WTC11 (cell line): ENCODE measurements at regions not wholly inside any gene's neighbourhood (a gene's known extent, or its start where the extent isn't known, plus 50 kb on each side); places are given as distances from the start of the nearest gene placed in this dataset.

Experiments used
- ATAC-seq: fragments of 200-7000 bp; cut with Tn5 transposase; 2 replicates; pipeline ENCODE4 v1.10.0; 2021; ENCODE audit warnings: mild to moderate bottlenecking, moderate library complexity
- CTCF ChIA-PET: fragments of 300-600 bp; sonication (Branson Sonifier 250); formaldehyde crosslinking; loops from one replicate; lab custom pipeline; 2021; ENCODE audit warnings: antibody characterized with exemption; lab: Charles Lee
- POLR2A ChIA-PET: fragments of 350-600 bp; sonication (Branson Sonifier 250); formaldehyde crosslinking; loops from one replicate; lab custom pipeline; 2021; ENCODE audit warnings: antibody characterized with exemption; lab: Charles Lee
- DNase-seq: peaks from one replicate; pipeline ENCODE4 v3.0.0; 2021; ENCODE audit warnings: low spot score
- H3K27ac Mint-ChIP-seq: 2 replicates; pipeline ENCODE4 v1.8.0; 2021; ENCODE audit warnings: mixed read lengths
- H3K27me3 Mint-ChIP-seq: 2 replicates; pipeline ENCODE4 v1.8.0; 2021; ENCODE audit warnings: low read depth, mild to moderate bottlenecking, moderate library complexity, mixed read lengths
- H3K36me3 Mint-ChIP-seq: 2 replicates; pipeline ENCODE4 v1.8.0; 2021; ENCODE audit warnings: mixed read lengths
- H3K4me1 Mint-ChIP-seq: 2 replicates; pipeline ENCODE4 v1.8.0; 2022; ENCODE audit warnings: mixed read lengths
- H3K4me3 Mint-ChIP-seq: 2 replicates; pipeline ENCODE4 v1.8.0; 2021; ENCODE audit warnings: mild to moderate bottlenecking, moderate library complexity, mixed read lengths
- H3K9me3 Mint-ChIP-seq: 2 replicates; pipeline ENCODE4 v1.8.0; 2021; ENCODE audit warnings: mixed read lengths
- CREM ChIP-seq: sonication (generic); formaldehyde crosslinking; IDR thresholded peaks from 2 replicates; pipeline ENCODE4 v1.8.1; 2022; ENCODE audit warnings: mild to moderate bottlenecking, missing genetic modification reagents, moderate library complexity
- ESRRA ChIP-seq: sonication (generic); formaldehyde crosslinking; IDR thresholded peaks from 2 replicates; pipeline ENCODE4 v1.8.1; 2022; ENCODE audit warnings: mild to moderate bottlenecking, missing genetic modification reagents, borderline replicate concordance
- FOXK1 ChIP-seq: sonication (generic); formaldehyde crosslinking; IDR thresholded peaks from 2 replicates; pipeline ENCODE4 v1.8.0; 2022; ENCODE audit warnings: mild to moderate bottlenecking, moderate library complexity, missing genetic modification reagents
- FOXP1 ChIP-seq: sonication (generic); formaldehyde crosslinking; IDR thresholded peaks from 2 replicates; pipeline ENCODE4 v1.8.0; 2022; ENCODE audit warnings: missing genetic modification reagents, mild to moderate bottlenecking, moderate library complexity, borderline replicate concordance
- GRHL2 ChIP-seq: fragments of 250-450 bp; sonication (Bioruptor Pico); IDR thresholded peaks from 2 replicates; pipeline ENCODE4 v1.8.0; 2022; ENCODE audit warnings: mild to moderate bottlenecking, moderate library complexity; ENCODE audit not compliant: insufficient replicate concordance, severe bottlenecking
- HMGXB4 ChIP-seq: sonication (generic); formaldehyde crosslinking; IDR thresholded peaks from 2 replicates; pipeline ENCODE4 v1.8.1; 2023; ENCODE audit warnings: mild to moderate bottlenecking, moderate library complexity, missing genetic modification reagents
- IRF1 ChIP-seq: sonication (generic); formaldehyde crosslinking; IDR thresholded peaks from 2 replicates; pipeline ENCODE4 v1.8.0; 2023; ENCODE audit warnings: missing genetic modification reagents
- IRF2 ChIP-seq: sonication (generic); formaldehyde crosslinking; IDR thresholded peaks from 2 replicates; pipeline ENCODE4 v1.8.0; 2022; ENCODE audit warnings: low read depth, missing genetic modification reagents, borderline replicate concordance
- JUN ChIP-seq: sonication (generic); formaldehyde crosslinking; IDR thresholded peaks from 2 replicates; pipeline ENCODE4 v1.8.0; 2023; ENCODE audit warnings: mild to moderate bottlenecking, missing genetic modification reagents
- OVOL2 ChIP-seq: fragments of 250-450 bp; sonication (Bioruptor Pico); IDR thresholded peaks from 2 replicates; pipeline ENCODE4 v1.9.0; 2021; ENCODE audit warnings: mild to moderate bottlenecking, borderline replicate concordance
- RORB ChIP-seq: fragments of 250-450 bp; sonication (Bioruptor Pico); IDR thresholded peaks from 2 replicates; pipeline ENCODE4 v1.9.0; 2021; ENCODE audit warnings: mild to moderate bottlenecking
- SMAD4 ChIP-seq: sonication (generic); formaldehyde crosslinking; IDR thresholded peaks from 2 replicates; pipeline ENCODE4 v1.8.0; 2022; ENCODE audit warnings: mild to moderate bottlenecking, missing genetic modification reagents
- ZNF121 ChIP-seq: sonication (generic); formaldehyde crosslinking; IDR thresholded peaks from 2 replicates; pipeline ENCODE4 v1.8.0; 2023; ENCODE audit warnings: missing genetic modification reagents
- ZNF232 ChIP-seq: sonication (generic); formaldehyde crosslinking; IDR thresholded peaks from 2 replicates; pipeline ENCODE4 v1.8.0; 2022; ENCODE audit warnings: mild to moderate bottlenecking, missing genetic modification reagents
- ZNF416 ChIP-seq: fragments of 250-450 bp; sonication (Bioruptor Pico); IDR thresholded peaks from 2 replicates; pipeline ENCODE4 v1.9.0; 2021; ENCODE audit warnings: mild to moderate bottlenecking, inconsistent platforms
- TF ChIP-seq, protein P1 (sequence below): fragments of 250-450 bp; sonication (Bioruptor Pico); IDR thresholded peaks from 2 replicates; pipeline ENCODE4 v1.9.0; 2021; ENCODE audit warnings: mild to moderate bottlenecking, borderline replicate concordance
- TF ChIP-seq, protein P2 (sequence below): sonication (generic); formaldehyde crosslinking; IDR thresholded peaks from 2 replicates; pipeline ENCODE4 v1.8.1; 2022; ENCODE audit warnings: low read depth, mild to moderate bottlenecking, moderate library complexity, missing genetic modification reagents, borderline replicate concordance
- TF ChIP-seq, protein P3 (sequence below): sonication (generic); formaldehyde crosslinking; IDR thresholded peaks from 2 replicates; pipeline ENCODE4 v1.8.1; 2023; ENCODE audit warnings: mild to moderate bottlenecking, missing genetic modification reagents
- TF ChIP-seq, protein P4 (sequence below): sonication (generic); formaldehyde crosslinking; IDR thresholded peaks from 2 replicates; pipeline ENCODE4 v1.8.0; 2022; ENCODE audit warnings: mild to moderate bottlenecking, missing genetic modification reagents
- TF ChIP-seq, protein P5 (sequence below): sonication (generic); formaldehyde crosslinking; IDR thresholded peaks from 2 replicates; pipeline ENCODE4 v1.8.1; 2023; ENCODE audit warnings: mild to moderate bottlenecking, missing genetic modification reagents

DNA sequence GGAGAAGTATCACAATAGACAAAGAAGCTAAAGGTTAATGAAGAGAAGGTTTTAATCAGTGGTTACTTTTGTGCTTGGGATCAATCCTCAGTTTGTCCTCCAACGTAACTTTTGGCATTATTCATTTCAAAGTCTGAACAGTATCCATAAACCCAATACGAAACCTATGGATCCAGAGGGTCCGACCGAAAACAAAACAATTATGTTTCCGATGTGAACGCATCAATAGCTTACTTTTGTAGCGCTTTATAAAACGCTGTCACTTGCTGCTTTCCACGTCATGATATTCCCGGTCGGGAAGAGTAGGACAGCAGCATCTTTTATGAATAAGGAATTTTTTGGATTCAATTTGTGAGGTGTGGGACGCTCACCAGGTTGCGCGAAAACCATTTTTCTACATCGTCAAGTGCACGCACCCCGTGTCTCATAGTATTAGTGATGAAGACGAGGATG is 383.8 kb downstream of the ZFHX3 start:
- H3K36me3 Mint-ChIP-seq: peaks cover 2% of the 10 kb centered on the region; the same call in 1 of the 2 replicates
- ATAC-seq: no peak
- peak overlapping the region; percentile 97 for H3K4me3 Mint-ChIP-seq
- POLR2A ChIA-PET: interaction anchor here (0.6 kb wide), 1 partner anchor 13 kb away, joined by 3 read pairs; no protein-coding TSS in a partner anchor
- H3K27me3 Mint-ChIP-seq: no peaks in the 10 kb centered on the region; the same call in 1 of the 2 replicates
- TF ChIP-seq FOXK1 (CRISPR knock-in tag): no peak
- no peak for TF ChIP-seq SMAD4
- TF ChIP-seq OVOL2 (CRISPR knock-in tag): no peak
- no peak for TF ChIP-seq ZNF232 (CRISPR knock-in tag)
- TF ChIP-seq, protein P1, sequence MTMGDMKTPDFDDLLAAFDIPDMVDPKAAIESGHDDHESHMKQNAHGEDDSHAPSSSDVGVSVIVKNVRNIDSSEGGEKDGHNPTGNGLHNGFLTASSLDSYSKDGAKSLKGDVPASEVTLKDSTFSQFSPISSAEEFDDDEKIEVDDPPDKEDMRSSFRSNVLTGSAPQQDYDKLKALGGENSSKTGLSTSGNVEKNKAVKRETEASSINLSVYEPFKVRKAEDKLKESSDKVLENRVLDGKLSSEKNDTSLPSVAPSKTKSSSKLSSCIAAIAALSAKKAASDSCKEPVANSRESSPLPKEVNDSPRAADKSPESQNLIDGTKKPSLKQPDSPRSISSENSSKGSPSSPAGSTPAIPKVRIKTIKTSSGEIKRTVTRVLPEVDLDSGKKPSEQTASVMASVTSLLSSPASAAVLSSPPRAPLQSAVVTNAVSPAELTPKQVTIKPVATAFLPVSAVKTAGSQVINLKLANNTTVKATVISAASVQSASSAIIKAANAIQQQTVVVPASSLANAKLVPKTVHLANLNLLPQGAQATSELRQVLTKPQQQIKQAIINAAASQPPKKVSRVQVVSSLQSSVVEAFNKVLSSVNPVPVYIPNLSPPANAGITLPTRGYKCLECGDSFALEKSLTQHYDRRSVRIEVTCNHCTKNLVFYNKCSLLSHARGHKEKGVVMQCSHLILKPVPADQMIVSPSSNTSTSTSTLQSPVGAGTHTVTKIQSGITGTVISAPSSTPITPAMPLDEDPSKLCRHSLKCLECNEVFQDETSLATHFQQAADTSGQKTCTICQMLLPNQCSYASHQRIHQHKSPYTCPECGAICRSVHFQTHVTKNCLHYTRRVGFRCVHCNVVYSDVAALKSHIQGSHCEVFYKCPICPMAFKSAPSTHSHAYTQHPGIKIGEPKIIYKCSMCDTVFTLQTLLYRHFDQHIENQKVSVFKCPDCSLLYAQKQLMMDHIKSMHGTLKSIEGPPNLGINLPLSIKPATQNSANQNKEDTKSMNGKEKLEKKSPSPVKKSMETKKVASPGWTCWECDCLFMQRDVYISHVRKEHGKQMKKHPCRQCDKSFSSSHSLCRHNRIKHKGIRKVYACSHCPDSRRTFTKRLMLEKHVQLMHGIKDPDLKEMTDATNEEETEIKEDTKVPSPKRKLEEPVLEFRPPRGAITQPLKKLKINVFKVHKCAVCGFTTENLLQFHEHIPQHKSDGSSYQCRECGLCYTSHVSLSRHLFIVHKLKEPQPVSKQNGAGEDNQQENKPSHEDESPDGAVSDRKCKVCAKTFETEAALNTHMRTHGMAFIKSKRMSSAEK: no peak
- TF ChIP-seq GRHL2 (CRISPR knock-in tag): no peak
- no peak for TF ChIP-seq FOXP1 (CRISPR knock-in tag)
- TF ChIP-seq CREM: no peak
- no peak for TF ChIP-seq ZNF121
- no peak for TF ChIP-seq ZNF416 (CRISPR knock-in tag)
- no peak for TF ChIP-seq JUN
- TF ChIP-seq, protein P2, sequence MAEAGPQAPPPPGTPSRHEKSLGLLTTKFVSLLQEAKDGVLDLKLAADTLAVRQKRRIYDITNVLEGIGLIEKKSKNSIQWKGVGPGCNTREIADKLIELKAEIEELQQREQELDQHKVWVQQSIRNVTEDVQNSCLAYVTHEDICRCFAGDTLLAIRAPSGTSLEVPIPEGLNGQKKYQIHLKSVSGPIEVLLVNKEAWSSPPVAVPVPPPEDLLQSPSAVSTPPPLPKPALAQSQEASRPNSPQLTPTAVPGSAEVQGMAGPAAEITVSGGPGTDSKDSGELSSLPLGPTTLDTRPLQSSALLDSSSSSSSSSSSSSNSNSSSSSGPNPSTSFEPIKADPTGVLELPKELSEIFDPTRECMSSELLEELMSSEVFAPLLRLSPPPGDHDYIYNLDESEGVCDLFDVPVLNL: no peak
- TF ChIP-seq, protein P3, sequence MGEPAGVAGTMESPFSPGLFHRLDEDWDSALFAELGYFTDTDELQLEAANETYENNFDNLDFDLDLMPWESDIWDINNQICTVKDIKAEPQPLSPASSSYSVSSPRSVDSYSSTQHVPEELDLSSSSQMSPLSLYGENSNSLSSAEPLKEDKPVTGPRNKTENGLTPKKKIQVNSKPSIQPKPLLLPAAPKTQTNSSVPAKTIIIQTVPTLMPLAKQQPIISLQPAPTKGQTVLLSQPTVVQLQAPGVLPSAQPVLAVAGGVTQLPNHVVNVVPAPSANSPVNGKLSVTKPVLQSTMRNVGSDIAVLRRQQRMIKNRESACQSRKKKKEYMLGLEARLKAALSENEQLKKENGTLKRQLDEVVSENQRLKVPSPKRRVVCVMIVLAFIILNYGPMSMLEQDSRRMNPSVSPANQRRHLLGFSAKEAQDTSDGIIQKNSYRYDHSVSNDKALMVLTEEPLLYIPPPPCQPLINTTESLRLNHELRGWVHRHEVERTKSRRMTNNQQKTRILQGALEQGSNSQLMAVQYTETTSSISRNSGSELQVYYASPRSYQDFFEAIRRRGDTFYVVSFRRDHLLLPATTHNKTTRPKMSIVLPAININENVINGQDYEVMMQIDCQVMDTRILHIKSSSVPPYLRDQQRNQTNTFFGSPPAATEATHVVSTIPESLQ (CRISPR knock-in tag): no peak
- CTCF ChIA-PET: interaction anchor here (0.6 to 2.4 kb wide), 3 partner anchors 161 to 193 kb away, joined by 3 to 11 read pairs (median 9); no protein-coding TSS in a partner anchor
- peaks cover 2% of the 10 kb centered on the region; the same call in 1 of the 2 replicates for H3K9me3 Mint-ChIP-seq
- peaks cover 4% of the 10 kb centered on the region for H3K4me1 Mint-ChIP-seq
- H3K27ac Mint-ChIP-seq: peak overlapping the region; percentile 100
- DNase-seq: no peak

- TF ChIP-seq HMGXB4 (CRISPR knock-in tag) (no peak), IRF1 (CRISPR knock-in tag) (no peak), IRF2 (CRISPR knock-in tag) (no peak), ESRRA (CRISPR knock-in tag) (no peak), RORB (CRISPR knock-in tag) (no peak)
- TF ChIP-seq, protein P4, sequence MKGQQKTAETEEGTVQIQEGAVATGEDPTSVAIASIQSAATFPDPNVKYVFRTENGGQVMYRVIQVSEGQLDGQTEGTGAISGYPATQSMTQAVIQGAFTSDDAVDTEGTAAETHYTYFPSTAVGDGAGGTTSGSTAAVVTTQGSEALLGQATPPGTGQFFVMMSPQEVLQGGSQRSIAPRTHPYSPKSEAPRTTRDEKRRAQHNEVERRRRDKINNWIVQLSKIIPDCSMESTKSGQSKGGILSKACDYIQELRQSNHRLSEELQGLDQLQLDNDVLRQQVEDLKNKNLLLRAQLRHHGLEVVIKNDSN (CRISPR knock-in tag): no peak
- TF ChIP-seq, protein P5, sequence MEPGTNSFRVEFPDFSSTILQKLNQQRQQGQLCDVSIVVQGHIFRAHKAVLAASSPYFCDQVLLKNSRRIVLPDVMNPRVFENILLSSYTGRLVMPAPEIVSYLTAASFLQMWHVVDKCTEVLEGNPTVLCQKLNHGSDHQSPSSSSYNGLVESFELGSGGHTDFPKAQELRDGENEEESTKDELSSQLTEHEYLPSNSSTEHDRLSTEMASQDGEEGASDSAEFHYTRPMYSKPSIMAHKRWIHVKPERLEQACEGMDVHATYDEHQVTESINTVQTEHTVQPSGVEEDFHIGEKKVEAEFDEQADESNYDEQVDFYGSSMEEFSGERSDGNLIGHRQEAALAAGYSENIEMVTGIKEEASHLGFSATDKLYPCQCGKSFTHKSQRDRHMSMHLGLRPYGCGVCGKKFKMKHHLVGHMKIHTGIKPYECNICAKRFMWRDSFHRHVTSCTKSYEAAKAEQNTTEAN (CRISPR knock-in tag): no peak
- ChIA-PET POLR2A (no interaction called here), CTCF (no interaction called here)
- H3K4me3 Mint-ChIP-seq: no peak overlapping the region
- peaks cover 4% of the 10 kb centered on the region for H3K4me1 Mint-ChIP-seq
- no peaks in the 10 kb centered on the region; the same call in 1 of the 2 replicates for H3K9me3 Mint-ChIP-seq
- no peak for DNase-seq
- no peaks in the 10 kb centered on the region for H3K36me3 Mint-ChIP-seq
- no peak for ATAC-seq
- no peaks in the 10 kb centered on the region; the same call in 1 of the 2 replicates for H3K27me3 Mint-ChIP-seq
- no peak overlapping the region for H3K27ac Mint-ChIP-seq
These were observed 388.8 kb downstream of the ZFHX3 start for GRCh38 chr16:72658888-72659717.
